T47D (cell line): ENCODE measurements at regions not wholly inside any gene's neighbourhood (a gene's known extent, or its start where the extent isn't known, plus 50 kb on each side); places are given as distances from the start of the nearest gene placed in this dataset.
"Not testable (repeated sequence)": the region's sequence is repeated elsewhere in the genome, so short reads cannot be mapped to it uniquely, and the experiment has no call there.

Experiments
- DNase-seq, 2 experiments: peaks; one replicate each; pipeline versions ENCODE4 v3.0.0 to v3.0.0-alpha.2; 2011 to 2012; ENCODE audit warnings: low read depth in 1 of 2, low spot score in 1 of 2
- JUND ChIP-seq: IDR thresholded peaks from 2 replicates; pipeline ENCODE4 v1.6.1; 2012; ENCODE audit warnings: low read depth
- in situ Hi-C: cut with HindIII; loops from 2 replicates; pipeline ENCODE4 v1.10.0; 2016; ENCODE audit warnings: low sequenced_read_pairs, low pct_unique_long_range_greater_than_20kb

DNA sequence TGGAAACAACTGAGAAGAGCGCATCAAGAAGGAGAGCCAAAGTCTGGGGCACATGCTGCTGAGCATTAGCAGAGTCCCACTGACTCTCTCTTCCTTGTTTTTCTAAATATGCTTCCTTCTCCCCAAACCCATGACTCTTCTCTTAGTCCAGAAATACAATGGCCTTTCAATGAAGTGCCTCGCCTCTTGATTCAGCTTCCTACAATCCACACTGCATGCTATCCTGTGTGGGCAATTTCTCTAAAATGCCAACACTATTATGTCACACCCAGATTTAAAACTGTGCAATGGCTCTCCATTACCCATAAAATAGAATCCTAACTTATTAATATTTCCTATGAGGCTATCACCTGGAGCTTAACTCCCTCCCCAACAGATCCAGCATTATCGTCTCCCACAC, 198.6 kb downstream of the RPAP3 start:
- no peak for TF ChIP-seq JUND
- in situ Hi-C loops: no loop called here
- DNase-seq: no peak

DNA sequence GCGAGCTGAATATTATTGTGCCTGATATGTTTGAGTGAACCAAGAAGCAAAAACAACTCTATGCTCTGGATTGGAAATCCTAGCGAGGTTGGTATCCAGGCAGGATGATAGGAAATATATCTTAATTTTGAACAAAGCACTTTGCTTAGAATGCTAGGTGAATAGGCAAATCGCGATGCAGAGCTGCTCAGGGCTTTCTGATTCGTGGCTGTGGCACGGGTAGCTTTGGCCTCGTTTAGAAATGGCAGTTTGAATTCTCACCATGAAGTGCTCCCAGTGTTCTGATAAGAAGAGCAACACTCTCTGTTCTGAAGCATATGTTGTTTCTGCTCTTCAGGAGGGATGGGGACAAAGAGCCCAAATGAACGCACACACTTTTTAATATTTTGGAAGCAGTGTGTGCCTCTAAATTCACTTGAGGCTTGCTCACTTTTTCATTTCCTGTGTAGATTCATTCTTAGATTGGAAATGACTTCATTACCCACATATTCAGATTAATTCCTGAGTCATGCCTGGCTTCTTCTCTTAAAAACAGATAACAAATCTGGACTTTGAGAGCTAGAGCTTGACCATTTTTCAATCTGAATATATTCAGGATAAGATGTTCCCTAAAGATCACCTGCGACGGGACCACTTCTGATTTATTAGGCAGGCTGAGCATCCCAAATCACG, 200.9 kb downstream of the RPAP3 start:
- no peak for TF ChIP-seq JUND
- in situ Hi-C loops: no loop called here
- DNase-seq: no peak

GRCh38 chr12:47493801-47494200, 212.0 kb downstream of the RPAP3 start:
- DNase-seq: no peak
- in situ Hi-C loops: no loop called here
- TF ChIP-seq JUND: no peak

- DNase-seq: no peak
- in situ Hi-C loops: no loop called here
- TF ChIP-seq JUND: no peak
Measured at GRCh38 chr12:47491516-47492305, 214.1 kb downstream of the RPAP3 start.

GRCh38 chr12:47488888-47489287, 216.9 kb downstream of the RPAP3 start:
- in situ Hi-C loops: no loop called here
- no peak for TF ChIP-seq JUND

GRCh38 chr12:47481041-47481440, 224.8 kb downstream of the RPAP3 start:
- in situ Hi-C loops: no loop called here
- no peak for DNase-seq
- no peak for TF ChIP-seq JUND

More at GRCh38 chr12:47488888-47489287, 216.9 kb downstream of the RPAP3 start:
- no peak for DNase-seq

DNA sequence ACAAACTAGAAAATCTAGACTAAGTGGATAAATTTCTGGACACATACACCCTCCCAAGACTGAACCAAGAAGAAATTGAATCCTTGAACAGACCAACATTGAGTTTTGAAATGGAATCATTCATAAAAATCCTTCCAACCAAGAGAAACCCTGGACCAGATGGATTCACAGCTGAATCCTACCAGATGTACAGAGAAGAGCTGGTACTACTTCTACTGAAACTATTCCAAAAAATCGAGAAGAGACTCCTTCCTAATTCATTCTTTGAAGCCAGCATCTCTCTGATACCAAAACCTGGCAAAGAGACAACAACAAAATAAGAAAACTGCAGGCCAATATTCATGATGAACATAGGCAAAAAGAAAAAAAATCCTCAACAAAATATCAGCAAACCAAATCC, 227.4 kb downstream of the RPAP3 start:
- DNase-seq: no peak
- in situ Hi-C loops: no loop called here
- TF ChIP-seq JUND: no peak

DNA sequence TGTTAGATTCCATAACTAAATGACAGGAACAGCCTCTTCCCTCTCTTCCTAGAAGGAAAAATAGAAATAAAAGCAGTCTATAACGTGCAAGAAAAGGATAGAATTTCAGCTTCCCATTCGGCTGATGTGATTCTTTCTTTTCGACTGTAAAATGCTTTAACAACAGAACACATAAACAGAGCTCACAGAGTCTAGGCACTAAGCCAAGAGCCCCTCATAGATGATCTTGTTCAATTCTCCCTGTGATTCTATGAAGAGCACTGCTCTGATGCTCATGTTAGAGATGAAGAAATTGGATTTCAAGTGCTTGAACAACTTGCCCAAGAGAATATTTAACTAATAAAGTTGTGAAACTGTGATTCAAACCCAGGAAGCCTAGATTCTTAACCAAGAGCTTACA, 232.7 kb downstream of the RPAP3 start:
- no peak for DNase-seq
- in situ Hi-C loops: no loop called here
- no peak for TF ChIP-seq JUND

DNA sequence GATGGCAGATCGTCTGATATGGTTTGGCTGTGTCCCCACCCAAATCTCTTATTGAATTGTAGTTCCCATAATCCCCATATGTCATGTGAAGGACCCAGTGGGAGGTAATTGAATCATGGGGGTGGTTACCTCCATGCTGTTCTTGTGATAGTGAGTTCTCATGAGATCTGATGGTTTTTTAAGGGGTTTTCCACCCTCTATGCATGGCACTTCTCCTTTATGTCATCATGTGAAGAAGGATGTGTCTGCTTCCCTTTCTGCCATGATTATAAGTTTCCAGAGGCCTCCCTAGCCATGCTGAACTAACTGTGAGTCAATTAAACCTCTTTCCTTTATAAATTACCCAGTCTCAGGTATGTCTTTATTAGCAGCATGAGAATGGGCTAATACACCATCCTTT, 235.5 kb downstream of the RPAP3 start:
- DNase-seq, in situ Hi-C loops: not testable (repeated sequence)

GRCh38 chr12:47463918-47464317, 241.9 kb downstream of the RPAP3 start:
- DNase-seq, in situ Hi-C loops: not testable (repeated sequence)

DNA sequence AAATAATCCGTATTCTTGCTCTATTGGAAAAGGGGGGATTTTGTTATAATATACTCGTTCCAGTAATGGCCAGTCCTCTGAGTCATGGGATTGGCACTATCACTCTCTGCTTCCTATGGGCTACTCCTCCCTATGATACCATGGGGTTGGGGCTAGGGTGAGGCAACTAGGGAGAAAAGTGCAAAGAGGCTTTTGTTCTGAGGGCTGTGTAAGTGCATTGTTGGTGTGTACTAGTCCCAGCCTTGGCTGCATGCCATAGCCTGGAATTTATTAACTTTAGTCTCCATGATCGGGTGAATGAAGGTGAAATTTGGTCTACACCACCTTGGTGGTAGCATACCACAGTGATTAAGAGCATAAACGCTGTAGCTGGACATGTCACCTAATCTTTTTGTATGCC, 247.6 kb downstream of the RPAP3 start:
- no peak for DNase-seq
- in situ Hi-C loops: no loop called here
- no peak for TF ChIP-seq JUND

DNA sequence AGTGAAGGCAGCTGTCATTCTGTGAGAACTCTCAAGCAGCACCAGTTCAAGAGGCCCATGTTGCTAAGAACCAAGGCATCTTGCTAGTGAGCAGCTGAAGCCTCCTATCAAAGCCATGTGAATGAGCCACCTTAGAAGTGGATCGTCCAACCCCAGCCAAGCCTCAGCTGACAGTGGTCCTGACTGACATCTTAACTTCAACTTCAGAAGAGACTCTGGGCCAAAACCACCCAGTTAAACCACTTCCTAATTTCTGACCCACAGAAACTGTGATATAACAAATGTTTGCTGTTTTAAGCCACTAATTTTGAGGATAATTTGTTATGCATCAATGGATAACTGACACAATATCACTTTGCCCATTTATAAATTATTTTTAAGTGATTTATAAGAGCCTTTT, 256.0 kb downstream of the RPAP3 start:
- in situ Hi-C loops: no loop called here
- no peak for DNase-seq
- TF ChIP-seq JUND: no peak

DNA sequence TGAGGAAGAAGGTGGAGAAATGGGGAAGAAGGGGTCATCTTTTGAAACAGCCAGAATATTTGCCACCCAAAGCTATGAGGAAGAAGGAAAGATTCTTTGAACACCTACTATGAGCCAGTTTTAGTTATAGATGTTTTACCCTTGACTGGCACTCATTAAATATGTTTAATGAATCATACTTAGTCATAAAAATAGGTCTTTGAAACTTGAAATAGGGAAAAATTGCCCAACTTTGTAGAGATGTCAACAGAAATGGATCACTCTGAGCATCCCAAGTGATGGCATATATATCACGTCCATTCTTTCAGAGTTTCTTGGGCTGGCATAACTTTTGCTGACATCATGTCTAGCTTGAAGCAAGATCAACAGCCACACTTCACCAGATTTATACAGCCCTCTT, 263.5 kb downstream of the RPAP3 start:
- in situ Hi-C loops: no loop called here
- TF ChIP-seq JUND: no peak
- no peak for DNase-seq

DNA sequence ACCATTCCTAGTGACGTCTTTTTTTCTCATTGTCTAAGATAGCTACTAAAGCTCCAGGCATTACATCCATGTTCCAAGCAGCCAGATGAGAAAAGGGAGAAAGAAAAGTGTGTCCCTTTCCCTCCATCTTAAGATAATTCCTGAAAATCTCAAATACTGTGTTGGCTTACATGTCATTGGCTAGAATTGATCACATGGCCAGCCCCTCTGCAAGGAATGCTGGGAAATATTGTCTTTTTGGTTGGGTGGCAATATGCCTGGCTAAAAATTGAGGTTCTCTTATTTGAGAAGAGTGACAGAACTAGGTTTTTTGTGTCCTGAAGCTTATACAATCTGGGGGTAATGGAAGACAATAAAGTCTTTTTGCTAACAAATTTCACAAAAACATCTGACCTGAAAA, 264.3 kb downstream of the RPAP3 start:
- TF ChIP-seq JUND: no peak
- DNase-seq: no peak
- in situ Hi-C loops: no loop called here
